ENCODE measurements at regions not wholly inside any gene's neighbourhood (a gene's known extent, or its start where the extent isn't known, plus 50 kb on each side); places are given as distances from the start of the nearest gene placed in this dataset.

DNA sequence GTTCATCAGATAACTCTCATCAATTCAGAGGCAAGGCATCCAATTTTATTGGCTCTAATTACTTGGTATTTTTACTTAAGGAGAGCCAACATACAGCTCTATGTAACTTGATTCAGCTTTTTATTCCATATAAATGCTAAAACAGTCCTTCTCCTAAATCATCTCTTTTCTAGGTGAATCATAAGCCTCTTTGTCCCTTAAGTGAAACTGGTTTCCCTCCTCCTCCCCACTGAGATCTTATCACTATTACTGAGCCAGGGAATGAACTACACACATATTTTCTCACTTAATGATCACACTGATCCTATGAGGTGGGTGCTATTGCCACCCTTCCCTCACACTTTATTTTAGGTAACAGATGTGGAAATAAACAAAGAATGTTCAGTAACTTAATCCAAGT lies 1143.8 kb downstream of the MAT2B start:
- Histone ChIP-seq H3K9ac (ENCODE audit: extremely low read depth, low read length, poor library complexity, severe bottlenecking) (no peak overlapping the region), H3K4me3 (ENCODE audit: low read length) (no peak overlapping the region), H3K9me3 (ENCODE audit: control insufficient read depth, low read length) (no peaks in the 10 kb centered on the region), H3K4me1 (ENCODE audit: control insufficient read depth, insufficient read depth, low read length) (no peaks in the 10 kb centered on the region), H3K36me3 (ENCODE audit: control insufficient read depth, insufficient read depth, low read length) (no peaks in the 10 kb centered on the region), H3K27ac (ENCODE audit: low read depth, low read length) (no peak overlapping the region), H3K27me3 (ENCODE audit: control insufficient read depth, insufficient read depth, low read length, poor library complexity, severe bottlenecking) (no peaks in the 10 kb centered on the region)
- peaks cover 6% of the 10 kb centered on the region for H3K4me1 Mint-ChIP-seq
- no peaks in the 10 kb centered on the region for H3K36me3 Mint-ChIP-seq (ENCODE audit: low read depth)
- no peak for TF ChIP-seq CTCF (conservative IDR thresholded peaks at IDR 0.05)
- H3K4me3 Mint-ChIP-seq: no peak overlapping the region
- no peaks in the 10 kb centered on the region for H3K27me3 Mint-ChIP-seq (ENCODE audit: insufficient read depth)
- H3K27ac Mint-ChIP-seq: no peak overlapping the region
- no peak for DNase-seq
- H3K9me3 Mint-ChIP-seq: peaks cover 4% of the 10 kb centered on the region

GRCh38 chr5:164650427-164650826 lies 1145.0 kb downstream of the MAT2B start:
- Mint-ChIP-seq H3K27me3 (ENCODE audit: insufficient read depth) (no peaks in the 10 kb centered on the region), H3K9me3 (peaks cover under 1% of the 10 kb centered on the region), H3K4me3 (no peak overlapping the region), H3K4me1 (peaks cover 6% of the 10 kb centered on the region), H3K36me3 (ENCODE audit: low read depth) (no peaks in the 10 kb centered on the region), H3K27ac (no peak overlapping the region)
- Histone ChIP-seq H3K27ac (ENCODE audit: low read depth, low read length) (no peak overlapping the region), H3K4me3 (ENCODE audit: low read length) (no peak overlapping the region), H3K36me3 (ENCODE audit: control insufficient read depth, insufficient read depth, low read length) (no peaks in the 10 kb centered on the region), H3K27me3 (ENCODE audit: control insufficient read depth, insufficient read depth, low read length, poor library complexity, severe bottlenecking) (no peaks in the 10 kb centered on the region), H3K9ac (ENCODE audit: extremely low read depth, low read length, poor library complexity, severe bottlenecking) (no peak overlapping the region), H3K9me3 (ENCODE audit: control insufficient read depth, low read length) (no peaks in the 10 kb centered on the region), H3K4me1 (ENCODE audit: control insufficient read depth, insufficient read depth, low read length) (no peaks in the 10 kb centered on the region)
- TF ChIP-seq CTCF (conservative IDR thresholded peaks at IDR 0.05): no peak
- DNase-seq: no peak
- 95% methylated on average over 1 of the region's 1 CpG; no CpG with 5 or more reads in 1 of the 2 experiments for WGBS, 2 experiments (ENCODE audit: insufficient coverage in 1 of 2, insufficient read length in 1 of 2)

DNA sequence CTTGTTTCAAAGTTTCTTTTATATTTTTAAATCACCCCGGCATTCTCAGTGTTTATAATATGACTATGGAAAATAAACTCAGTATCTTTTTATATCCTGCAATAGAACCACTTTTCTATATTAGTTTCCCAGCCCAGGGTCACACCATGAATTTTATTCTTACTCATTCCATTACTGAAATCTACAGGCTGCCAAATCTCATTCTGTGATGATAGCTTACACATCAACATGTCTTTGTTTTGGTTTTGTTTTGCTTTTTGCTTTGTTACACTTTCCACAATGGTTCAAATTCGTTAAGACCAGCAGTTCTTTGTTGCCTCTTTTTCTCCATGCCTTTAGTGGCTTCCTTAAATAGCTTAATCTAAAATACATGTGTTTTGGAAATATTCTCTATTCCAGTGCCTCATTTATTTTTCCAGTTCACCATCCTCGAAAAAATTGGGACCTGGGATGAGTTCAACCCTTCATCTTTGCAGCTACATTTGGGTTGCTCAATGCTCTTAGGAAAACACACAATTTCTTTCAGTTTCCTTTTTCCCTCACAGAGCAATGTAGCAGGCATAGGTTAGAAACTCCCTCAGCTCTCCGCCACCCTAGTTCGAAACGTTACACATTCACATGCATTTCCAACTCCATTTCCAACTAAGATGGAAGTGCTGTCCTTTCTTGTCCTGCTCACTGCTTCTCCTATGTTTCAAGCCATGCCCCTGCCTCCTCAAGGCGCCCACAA lies 1146.3 kb downstream of the MAT2B start:
- Mint-ChIP-seq H3K9me3 (no peaks in the 10 kb centered on the region), H3K4me3 (no peak overlapping the region), H3K27me3 (ENCODE audit: insufficient read depth) (no peaks in the 10 kb centered on the region), H3K4me1 (peaks cover 6% of the 10 kb centered on the region), H3K27ac (no peak overlapping the region), H3K36me3 (ENCODE audit: low read depth) (no peaks in the 10 kb centered on the region)
- no peaks in the 10 kb centered on the region for H3K9me3 ChIP-seq (ENCODE audit: control insufficient read depth, low read length)
- no peak overlapping the region for H3K9ac ChIP-seq (ENCODE audit: extremely low read depth, low read length, poor library complexity, severe bottlenecking)
- no peak overlapping the region for H3K27ac ChIP-seq (ENCODE audit: low read depth, low read length)
- no peak for DNase-seq
- no peaks in the 10 kb centered on the region for H3K36me3 ChIP-seq (ENCODE audit: control insufficient read depth, insufficient read depth, low read length)
- no peak overlapping the region for H3K4me3 ChIP-seq (ENCODE audit: low read length)
- 92 to 94% methylated on average over 5 to 7 of the region's 7 CpGs for WGBS, 2 experiments (ENCODE audit: insufficient coverage in 1 of 2, insufficient read length in 1 of 2)
- H3K27me3 ChIP-seq (ENCODE audit: control insufficient read depth, insufficient read depth, low read length, poor library complexity, severe bottlenecking): no peaks in the 10 kb centered on the region
- H3K4me1 ChIP-seq (ENCODE audit: control insufficient read depth, insufficient read depth, low read length): no peaks in the 10 kb centered on the region
- no peak for TF ChIP-seq CTCF (conservative IDR thresholded peaks at IDR 0.05)

All from endodermal cell (in vitro differentiated cells).